BLaER1 treated with 17β-estradiol and CSF1 and Interleukin-3, amounts not matched to agents 10 nM and 100 nM (cell line): ENCODE measurements at regions not wholly inside any gene's neighbourhood (a gene's known extent, or its start where the extent isn't known, plus 50 kb on each side); places are given as distances from the start of the nearest gene placed in this dataset.
A peak's percentile ranks its signal among the peaks of the same experiment; 100 is the strongest.

Experiments
- H3K27ac ChIP-seq, 11 experiments: shearing (Covaris generic); formaldehyde crosslinking; 2 replicates each; pipeline ENCODE4 v1.8.1; 2022
- H3K27me3 ChIP-seq, 11 experiments: shearing (Covaris generic); formaldehyde crosslinking; 2 replicates each; pipeline ENCODE4 v1.8.1; 2022
- H3K36me3 ChIP-seq, 11 experiments: shearing (Covaris generic); formaldehyde crosslinking; 2 replicates each; pipeline ENCODE4 v1.8.1; 2022
- H3K4me1 ChIP-seq, 10 experiments: shearing (Covaris generic); formaldehyde crosslinking; 2 replicates each; pipeline ENCODE4 v1.8.1; 2022
- H3K4me2 ChIP-seq, 11 experiments: shearing (Covaris generic); formaldehyde crosslinking; 2 replicates each; pipeline ENCODE4 v1.8.1; 2022
- H3K4me3 ChIP-seq, 10 experiments: shearing (Covaris generic); formaldehyde crosslinking; 2 replicates each; pipeline ENCODE4 v1.8.1; 2022
- H3K9ac ChIP-seq, 11 experiments: shearing (Covaris generic); formaldehyde crosslinking; 2 replicates each; pipeline ENCODE4 v1.8.1; 2022
- H3K9me3 ChIP-seq, 11 experiments: shearing (Covaris generic); formaldehyde crosslinking; replicated peaks in 1 of 11; 2 replicates each; pipeline ENCODE4 v1.8.1; 2022
- H4K20me1 ChIP-seq, 11 experiments: shearing (Covaris generic); formaldehyde crosslinking; 2 replicates each; pipeline ENCODE4 v1.8.1; 2022
- Cebpa-rat ChIP-seq, 11 experiments: shearing (Covaris generic); IDR thresholded peaks; 2 replicates each; pipeline ENCODE4 v1.8.1; 2022

- H3K27me3 ChIP-seq, result no peaks in the 10 kb centered on the region
- H3K36me3 ChIP-seq, result peaks cover 0 to 15% (median 11%) of the 10 kb centered on the region in 11 experiments; a peak in 11 of 22 replicates
- H4K20me1 ChIP-seq, result no peaks in the 10 kb centered on the region
- H3K4me3 ChIP-seq, result peak overlapping the region in 5 of 10 experiments; percentile 18 to 50 (median 32); a peak in 5 of 20 replicates
- peaks cover 60 to 81% (median 67%) of the 10 kb centered on the region in 11 experiments for H3K9me3 ChIP-seq
- no peak overlapping the region for H3K4me2 ChIP-seq
- TF ChIP-seq Cebpa-rat (IDR thresholded peaks at IDR 0.05), result no peak
- H3K9ac ChIP-seq, result no peak overlapping the region
- H3K27ac ChIP-seq, result no peak overlapping the region
- H3K4me1 ChIP-seq, result peaks cover under 1 to 4% (median 2%) of the 10 kb centered on the region in 10 experiments; a peak in 17 of 20 replicates
Measured at GRCh38 chr9:129513856-129514496, 106.9 kb downstream of the C9orf50 start.

- no peak overlapping the region for H3K27ac ChIP-seq
- no peak overlapping the region for H3K4me2 ChIP-seq
- no peak overlapping the region for H3K4me3 ChIP-seq
- H3K9ac ChIP-seq, result no peak overlapping the region
- peaks cover 54 to 74% (median 60%) of the 10 kb centered on the region in 11 experiments for H3K9me3 ChIP-seq
- peaks cover 7 to 11% (median 9%) of the 10 kb centered on the region in 10 experiments; a peak in 19 of 20 replicates for H3K4me1 ChIP-seq
- H4K20me1 ChIP-seq, result no peaks in the 10 kb centered on the region
- H3K27me3 ChIP-seq, result no peaks in the 10 kb centered on the region
- peaks cover 0 to 15% (median 11%) of the 10 kb centered on the region in 11 experiments; a peak in 11 of 22 replicates for H3K36me3 ChIP-seq
- no peak for TF ChIP-seq Cebpa-rat (IDR thresholded peaks at IDR 0.05)
Measured at GRCh38 chr9:129513282-129513681, 107.6 kb downstream of the C9orf50 start.

GRCh38 chr9:129511285-129511900 lies 109.5 kb downstream of the C9orf50 start:
- no peak for TF ChIP-seq Cebpa-rat (IDR thresholded peaks at IDR 0.05)
- H3K4me2 ChIP-seq, result no peak overlapping the region
- H3K27me3 ChIP-seq, result no peaks in the 10 kb centered on the region
- peaks cover 0 to 15% (median 11%) of the 10 kb centered on the region in 11 experiments; a peak in 11 of 22 replicates for H3K36me3 ChIP-seq
- H3K9ac ChIP-seq, result no peak overlapping the region
- H3K4me3 ChIP-seq, result no peak overlapping the region
- no peaks in the 10 kb centered on the region for H4K20me1 ChIP-seq
- H3K9me3 ChIP-seq, result peaks cover 36 to 55% (median 41%) of the 10 kb centered on the region in 11 experiments
- peaks cover 9 to 27% (median 17%) of the 10 kb centered on the region in 10 experiments; a peak in 19 of 20 replicates for H3K4me1 ChIP-seq
- H3K27ac ChIP-seq, result no peak overlapping the region

- Histone ChIP-seq H3K9ac (no peak overlapping the region), H3K27ac (no peak overlapping the region), H3K4me1 (peaks cover 9 to 42% (median 20%) of the 10 kb centered on the region in 10 experiments; a peak in 19 of 20 replicates), H3K36me3 (peaks cover 0 to 19% (median 7%) of the 10 kb centered on the region in 11 experiments; a peak in 12 of 22 replicates), H3K9me3 (peaks cover 17 to 37% (median 23%) of the 10 kb centered on the region in 11 experiments), H3K27me3 (no peaks in the 10 kb centered on the region), H4K20me1 (no peaks in the 10 kb centered on the region), H3K4me3 (no peak overlapping the region), H3K4me2 (no peak overlapping the region)
- no peak for TF ChIP-seq Cebpa-rat (IDR thresholded peaks at IDR 0.05)
Measured at GRCh38 chr9:129509533-129509928, 111.4 kb downstream of the C9orf50 start.

DNA sequence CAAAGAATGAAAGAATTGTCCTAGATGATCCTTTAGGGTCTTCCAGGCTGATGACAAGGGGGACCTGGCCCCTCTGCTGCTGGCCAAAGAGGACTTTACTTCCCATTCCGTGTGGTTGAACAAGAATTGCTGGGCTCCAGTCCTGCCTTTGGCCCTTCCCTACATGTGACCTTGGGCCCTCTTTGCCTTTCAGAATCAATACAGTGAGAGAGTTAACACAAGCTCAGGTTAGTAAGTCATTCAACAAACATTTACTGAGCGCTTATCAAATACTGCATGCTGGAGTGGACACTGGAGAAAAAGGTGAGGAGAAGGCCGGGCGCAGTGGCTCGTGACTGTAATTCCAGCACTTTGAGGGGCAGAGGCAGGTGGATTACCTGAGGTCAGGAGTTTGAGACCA lies 113.1 kb downstream of the C9orf50 start:
- Histone ChIP-seq H3K9me3 (peaks cover under 1 to 19% (median 5%) of the 10 kb centered on the region in 11 experiments; a peak in 13 of 22 replicates), H3K4me3 (no peak overlapping the region), H3K36me3 (peaks cover 0 to 33% (median 0%) of the 10 kb centered on the region in 11 experiments; a peak in 4 of 22 replicates), H3K4me2 (peak overlapping the region in 2 of 11 experiments; percentile 39 to 56; a peak in 2 of 22 replicates), H3K4me1 (peaks cover 20 to 59% (median 36%) of the 10 kb centered on the region in 10 experiments), H3K27ac (no peak overlapping the region), H3K27me3 (no peaks in the 10 kb centered on the region), H3K9ac (no peak overlapping the region), H4K20me1 (no peaks in the 10 kb centered on the region)
- no peak for TF ChIP-seq Cebpa-rat (IDR thresholded peaks at IDR 0.05)

DNA sequence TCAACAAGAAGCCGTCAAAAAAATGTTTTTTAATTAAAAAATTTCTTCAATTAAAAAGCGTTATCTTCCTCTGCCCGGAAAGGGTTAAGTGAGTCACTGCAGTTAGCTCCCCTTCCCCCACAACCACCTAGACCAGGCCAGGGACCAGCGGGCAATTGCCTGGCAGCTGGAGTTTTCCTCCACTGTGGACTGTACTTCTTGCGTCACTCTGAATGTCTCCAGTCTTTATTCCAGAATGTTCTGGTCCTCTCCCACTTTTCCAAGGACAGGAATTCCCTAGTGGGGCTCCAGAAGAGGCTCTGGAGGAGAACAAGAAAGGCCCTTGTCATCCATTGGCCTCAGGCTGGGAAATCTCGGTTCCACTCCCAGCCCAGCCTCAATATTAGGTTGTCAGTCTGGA lies 114.0 kb downstream of the C9orf50 start:
- Histone ChIP-seq H3K27ac (peak overlapping the region in 2 of 11 experiments; percentile 6 to 23; a peak in 2 of 22 replicates), H4K20me1 (no peaks in the 10 kb centered on the region), H3K4me3 (no peak overlapping the region), H3K9ac (0 out of 22 replicates have a peak overlapping the region, but pooled peaks of 1 of the 11 experiments have one; percentile 13), H3K4me2 (peak overlapping the region in 5 of 11 experiments; percentile 12 to 45 (median 30); a peak in 5 of 22 replicates), H3K4me1 (peaks cover 21 to 69% (median 42%) of the 10 kb centered on the region in 10 experiments), H3K27me3 (no peaks in the 10 kb centered on the region), H3K36me3 (peaks cover 0 to 33% (median 0%) of the 10 kb centered on the region in 11 experiments; a peak in 4 of 22 replicates), H3K9me3 (peaks cover 0 to 11% (median 0%) of the 10 kb centered on the region in 11 experiments; a peak in 5 of 22 replicates)
- no peak for TF ChIP-seq Cebpa-rat (IDR thresholded peaks at IDR 0.05)

GRCh38 chr9:129506041-129506440 lies 114.9 kb downstream of the C9orf50 start:
- no peak overlapping the region for H3K27ac ChIP-seq
- no peak overlapping the region for H3K4me3 ChIP-seq
- TF ChIP-seq Cebpa-rat (IDR thresholded peaks at IDR 0.05), result no peak

GRCh38 chr9:129505270-129505902 lies 115.5 kb downstream of the C9orf50 start:
- Histone ChIP-seq H3K27me3 (no peaks in the 10 kb centered on the region), H4K20me1 (no peaks in the 10 kb centered on the region), H3K27ac (peak overlapping the region in 1 of 11 experiments; percentile 3; a peak in 1 of 22 replicates), H3K4me3 (no peak overlapping the region), H3K9ac (no peak overlapping the region), H3K9me3 (peaks cover 0 to 5% (median 0%) of the 10 kb centered on the region in 11 experiments; a peak in 4 of 22 replicates), H3K36me3 (peaks cover 0 to 45% (median 0%) of the 10 kb centered on the region in 11 experiments; a peak in 4 of 22 replicates), H3K4me1 (peaks cover 21 to 78% (median 51%) of the 10 kb centered on the region in 10 experiments), H3K4me2 (no peak overlapping the region)
- TF ChIP-seq Cebpa-rat (IDR thresholded peaks at IDR 0.05), result no peak

More at GRCh38 chr9:129506041-129506440, 114.9 kb downstream of the C9orf50 start:
- H3K27me3 ChIP-seq, result no peaks in the 10 kb centered on the region
- peaks cover 0 to 11% (median 0%) of the 10 kb centered on the region in 11 experiments; a peak in 4 of 22 replicates for H3K9me3 ChIP-seq
- H3K36me3 ChIP-seq, result peaks cover 0 to 38% (median 0%) of the 10 kb centered on the region in 11 experiments; a peak in 4 of 22 replicates
- no peak overlapping the region for H3K9ac ChIP-seq
- H3K4me1 ChIP-seq, result peaks cover 21 to 74% (median 48%) of the 10 kb centered on the region in 10 experiments
- no peaks in the 10 kb centered on the region for H4K20me1 ChIP-seq
- 0 out of 22 replicates have a peak overlapping the region, but pooled peaks of 1 of the 11 experiments have one; percentile 30 for H3K4me2 ChIP-seq
